HG03280 (cell line): ENCODE measurements at regions not wholly inside any gene's neighbourhood (a gene's known extent, or its start where the extent isn't known, plus 50 kb on each side); places are given as distances from the start of the nearest gene placed in this dataset.

Experiments used
- ATAC-seq: cut with Tn5 transposase; IDR thresholded peaks from one replicate; pipeline ENCODE4 v1.9.1; 2021; ENCODE audit warnings: mild to moderate bottlenecking, moderate library complexity; ENCODE audit not compliant: unreplicated experiment

GRCh38 chr18:11324956-11325882, 175.8 kb upstream of the PIEZO2 start:
- ATAC-seq = no peak

- ATAC-seq = no peak
Measured at GRCh38 chr18:11324510-11324909, 175.1 kb upstream of the PIEZO2 start.

GRCh38 chr18:11323359-11323819, 174.0 kb upstream of the PIEZO2 start:
- no peak for ATAC-seq

- no peak for ATAC-seq
Measured at GRCh38 chr18:11322716-11323115, 173.3 kb upstream of the PIEZO2 start.

GRCh38 chr18:11322006-11322405, 172.6 kb upstream of the PIEZO2 start:
- no peak for ATAC-seq

- ATAC-seq = no peak
Measured at GRCh38 chr18:11320986-11321385, 171.6 kb upstream of the PIEZO2 start.

- no peak for ATAC-seq
Measured at GRCh38 chr18:11316546-11316945, 167.2 kb upstream of the PIEZO2 start.

GRCh38 chr18:11310476-11311086, 161.2 kb upstream of the PIEZO2 start:
- ATAC-seq = no peak

- no peak for ATAC-seq
Measured at GRCh38 chr18:11309172-11309571, 159.8 kb upstream of the PIEZO2 start.

- no peak for ATAC-seq
Measured at GRCh38 chr18:11308499-11308898, 159.1 kb upstream of the PIEZO2 start.

GRCh38 chr18:11307716-11308115, 158.3 kb upstream of the PIEZO2 start:
- no peak for ATAC-seq

- ATAC-seq = no peak
Measured at GRCh38 chr18:11305507-11305906, 156.1 kb upstream of the PIEZO2 start.

- ATAC-seq = no peak
Measured at GRCh38 chr18:11304928-11305327, 155.6 kb upstream of the PIEZO2 start.

- no peak for ATAC-seq
Measured at GRCh38 chr18:11296946-11297345, 147.6 kb upstream of the PIEZO2 start.

GRCh38 chr18:11293794-11294193, 144.4 kb upstream of the PIEZO2 start:
- no peak for ATAC-seq

GRCh38 chr18:11290786-11291185, 141.4 kb upstream of the PIEZO2 start:
- ATAC-seq = no peak

GRCh38 chr18:11289248-11289647, 139.9 kb upstream of the PIEZO2 start:
- ATAC-seq = no peak

GRCh38 chr18:11288401-11288800, 139.0 kb upstream of the PIEZO2 start:
- ATAC-seq = no peak

GRCh38 chr18:11286431-11286830, 137.1 kb upstream of the PIEZO2 start:
- no peak for ATAC-seq

GRCh38 chr18:11284811-11285210, 135.4 kb upstream of the PIEZO2 start:
- no peak for ATAC-seq

- ATAC-seq = no peak
Measured at GRCh38 chr18:11284349-11284748, 135.0 kb upstream of the PIEZO2 start.

GRCh38 chr18:11283479-11284161, 134.3 kb upstream of the PIEZO2 start:
- ATAC-seq = no peak
